HG03045 (cell line): ENCODE measurements at regions not wholly inside any gene's neighbourhood (a gene's known extent, or its start where the extent isn't known, plus 50 kb on each side); places are given as distances from the start of the nearest gene placed in this dataset.
"Not testable (repeated sequence)": the region's sequence is repeated elsewhere in the genome, so short reads cannot be mapped to it uniquely, and the experiment has no call there.

Experiments used
- ATAC-seq: cut with Tn5 transposase; IDR thresholded peaks from one replicate; pipeline ENCODE4 v1.9.1; 2021; ENCODE audit warnings: mild to moderate bottlenecking, moderate library complexity; ENCODE audit not compliant: unreplicated experiment

DNA sequence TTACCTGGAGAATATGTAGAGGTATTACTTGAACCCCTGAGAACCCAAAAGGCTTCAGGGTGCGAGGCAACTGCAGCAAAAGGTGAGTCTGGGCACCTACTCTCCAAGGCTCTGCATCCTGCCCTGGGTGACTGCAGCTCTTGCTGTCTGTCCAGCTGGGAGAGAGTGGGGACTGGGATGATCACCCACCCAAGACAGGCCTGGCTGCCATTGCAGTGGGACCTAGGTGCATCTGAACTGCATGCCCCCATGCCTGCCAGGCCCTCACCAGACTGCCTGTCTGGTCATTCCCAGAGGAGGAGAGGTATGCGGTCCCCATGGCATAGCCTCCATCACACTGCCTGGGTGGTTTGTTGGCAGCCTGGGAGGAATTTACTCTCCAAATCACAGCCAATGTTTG lies 563.9 kb downstream of the TFAP2A start:
- ATAC-seq, result no peak

GRCh38 chr6:9848094-9848493 lies 566.8 kb downstream of the TFAP2A start:
- ATAC-seq, result no peak

GRCh38 chr6:9841886-9842725 lies 572.8 kb downstream of the TFAP2A start:
- no peak for ATAC-seq

GRCh38 chr6:9834233-9834632 lies 580.6 kb downstream of the TFAP2A start:
- ATAC-seq, result no peak

DNA sequence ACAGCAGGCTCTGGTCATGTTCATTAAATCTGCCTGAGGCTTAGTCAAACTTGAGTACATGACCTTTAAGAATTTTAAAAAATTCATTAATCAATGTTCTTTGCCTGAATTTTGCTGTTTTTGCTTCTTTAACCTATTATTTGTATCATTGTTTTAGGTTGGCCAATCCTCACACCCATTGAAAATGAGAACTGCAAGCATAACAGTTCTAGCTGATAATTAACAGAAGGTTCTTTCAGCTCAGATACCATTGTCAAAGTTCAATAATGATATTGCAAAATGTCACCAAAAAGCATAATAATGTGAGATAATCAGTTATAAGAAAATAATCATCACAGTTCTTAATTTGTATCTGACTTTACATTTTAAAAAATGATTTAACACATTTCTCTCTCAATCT lies 583.1 kb downstream of the TFAP2A start:
- no peak for ATAC-seq

DNA sequence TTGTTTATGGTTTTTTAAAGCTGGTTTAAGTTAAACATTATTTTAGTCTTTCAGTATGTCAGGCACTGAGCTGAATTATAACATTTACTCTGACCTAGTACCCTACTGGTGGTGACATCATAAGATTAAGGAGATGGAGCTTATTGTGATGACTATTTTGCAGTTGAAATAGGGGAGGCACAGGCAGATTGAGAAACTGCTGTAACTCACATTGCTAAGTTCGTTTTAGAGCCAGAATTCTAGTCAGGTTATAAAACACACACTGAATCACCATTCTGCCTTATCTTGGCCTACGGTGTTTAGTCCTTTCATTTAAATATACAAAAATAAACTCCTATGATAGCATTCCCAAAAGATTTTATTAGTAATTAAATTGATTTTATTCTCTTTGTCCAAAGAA lies 584.1 kb downstream of the TFAP2A start:
- no peak for ATAC-seq

GRCh38 chr6:9825526-9825925 lies 589.3 kb downstream of the TFAP2A start:
- no peak for ATAC-seq

- ATAC-seq, result not testable (repeated sequence)
Observed at GRCh38 chr6:9810727-9811126, 604.1 kb downstream of the TFAP2A start.

DNA sequence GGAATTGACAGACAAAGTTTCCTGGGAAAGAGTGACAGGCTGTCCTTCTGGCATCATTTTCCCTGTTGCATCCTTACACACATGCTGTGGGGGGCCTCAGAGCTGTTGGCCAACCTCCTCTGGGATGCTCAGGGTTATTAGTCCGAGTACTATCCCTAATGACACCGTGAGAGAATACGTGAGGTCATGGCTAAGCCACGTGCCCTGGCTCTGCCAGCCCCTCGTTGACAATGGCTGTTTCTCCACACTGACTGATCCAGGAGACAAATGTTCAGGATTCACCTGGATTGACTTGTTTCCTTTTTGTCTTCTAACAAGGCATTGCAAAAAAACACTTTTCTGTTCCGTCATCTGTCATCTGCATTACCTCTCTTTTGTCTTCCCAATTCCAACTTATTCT lies 604.6 kb downstream of the TFAP2A start:
- no peak for ATAC-seq

DNA sequence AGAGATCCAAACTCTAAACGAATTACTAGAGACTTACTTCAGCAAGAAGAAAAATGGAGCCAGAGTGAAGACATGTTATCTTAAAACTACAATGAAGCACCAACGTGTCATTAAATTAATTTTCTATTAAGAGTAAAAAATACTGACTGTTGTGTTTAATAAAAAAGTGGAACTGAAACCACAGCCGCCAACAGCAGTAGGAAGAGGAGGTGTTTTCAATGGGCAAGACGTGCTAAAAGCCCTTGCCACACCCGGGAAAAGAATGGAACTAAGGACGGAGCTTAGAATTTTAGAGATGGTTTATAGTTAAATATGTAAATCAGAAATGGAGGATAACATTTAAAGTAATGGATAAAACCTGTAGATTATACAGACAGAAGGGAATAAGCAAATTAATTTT lies 608.7 kb downstream of the TFAP2A start:
- no peak for ATAC-seq

DNA sequence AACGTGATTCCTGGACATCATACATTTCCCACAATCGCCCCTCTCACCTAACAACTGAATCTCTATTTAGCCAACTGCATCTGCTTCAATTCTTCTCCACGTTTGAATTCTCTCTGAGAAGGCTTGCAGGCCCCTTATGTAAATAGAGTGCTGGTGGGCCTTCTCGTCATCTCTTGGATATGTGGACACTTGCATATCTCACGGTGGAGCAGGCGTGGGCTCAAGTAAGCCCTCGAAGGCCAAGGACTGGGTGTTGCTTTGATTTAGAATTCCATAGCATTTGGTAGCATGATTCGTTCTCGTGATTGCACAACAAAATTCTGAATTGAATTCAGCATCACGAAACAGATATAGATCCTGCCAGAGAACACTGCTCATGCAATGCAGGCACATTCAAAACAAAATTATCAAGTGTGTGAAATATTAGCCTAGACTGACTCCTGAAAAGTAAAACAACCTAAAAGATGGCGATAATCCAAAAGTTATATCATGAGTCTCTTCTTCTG lies 613.6 kb downstream of the TFAP2A start:
- no peak for ATAC-seq

DNA sequence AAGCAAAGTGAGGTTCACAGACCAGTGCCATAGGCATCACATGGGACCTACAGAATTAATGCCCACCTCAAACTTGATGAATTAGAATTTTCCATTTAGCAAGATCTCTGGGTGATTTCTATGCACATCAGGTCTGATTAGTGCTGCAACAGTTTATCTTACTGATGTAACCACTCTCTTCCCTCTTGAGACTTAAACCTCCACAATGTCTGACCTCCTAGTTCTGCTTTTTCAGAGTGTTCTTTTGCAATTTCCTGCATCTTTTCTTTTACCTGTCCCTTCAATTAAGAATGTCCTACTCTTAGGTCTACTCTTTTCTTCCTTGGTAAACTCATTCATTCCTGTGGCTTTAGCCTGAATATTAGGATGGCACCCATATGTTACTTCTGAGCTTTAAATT lies 615.3 kb downstream of the TFAP2A start:
- ATAC-seq, result no peak

GRCh38 chr6:9796827-9797226 lies 618.0 kb downstream of the TFAP2A start:
- ATAC-seq, result no peak

DNA sequence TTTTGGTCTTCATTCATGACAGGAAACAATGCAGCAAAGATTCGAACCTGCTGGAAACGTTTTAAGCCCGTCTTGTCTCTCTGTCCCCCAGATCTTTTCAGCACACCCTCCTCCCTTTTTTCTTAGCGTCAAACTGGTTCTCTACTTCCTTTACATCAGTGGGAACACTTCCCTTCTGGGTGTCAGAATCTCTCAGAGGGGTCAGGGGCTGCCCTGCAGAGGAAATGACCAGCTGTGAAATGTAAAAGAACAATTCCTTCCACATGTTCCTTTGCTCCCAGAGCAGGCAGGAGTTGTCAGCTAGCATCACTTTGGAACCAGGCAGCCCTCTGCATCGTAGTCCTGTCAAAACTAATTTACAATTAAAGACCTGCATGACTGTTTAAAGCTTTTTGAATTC lies 619.0 kb downstream of the TFAP2A start:
- no peak for ATAC-seq

DNA sequence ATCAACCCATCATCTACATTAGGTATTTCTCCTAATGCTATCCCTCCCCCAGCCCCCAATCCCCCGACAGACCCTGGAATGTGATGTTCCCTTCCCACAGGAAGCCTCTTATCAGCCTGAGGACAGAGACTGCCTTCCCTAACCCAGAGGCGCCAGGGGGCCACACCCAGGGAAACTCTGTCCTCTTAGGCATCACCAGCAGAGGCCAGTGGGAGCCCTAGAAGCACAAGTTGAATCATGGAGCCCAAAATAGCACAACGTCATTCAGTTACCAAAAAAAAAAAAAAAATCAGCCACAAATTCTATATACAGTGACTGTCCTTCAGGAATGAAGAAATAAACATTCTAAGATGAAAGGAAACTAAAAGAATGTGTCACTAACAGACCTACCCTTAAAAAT lies 625.7 kb downstream of the TFAP2A start:
- no peak for ATAC-seq

- ATAC-seq, result no peak
Observed at GRCh38 chr6:9784786-9785185, 630.1 kb downstream of the TFAP2A start.

DNA sequence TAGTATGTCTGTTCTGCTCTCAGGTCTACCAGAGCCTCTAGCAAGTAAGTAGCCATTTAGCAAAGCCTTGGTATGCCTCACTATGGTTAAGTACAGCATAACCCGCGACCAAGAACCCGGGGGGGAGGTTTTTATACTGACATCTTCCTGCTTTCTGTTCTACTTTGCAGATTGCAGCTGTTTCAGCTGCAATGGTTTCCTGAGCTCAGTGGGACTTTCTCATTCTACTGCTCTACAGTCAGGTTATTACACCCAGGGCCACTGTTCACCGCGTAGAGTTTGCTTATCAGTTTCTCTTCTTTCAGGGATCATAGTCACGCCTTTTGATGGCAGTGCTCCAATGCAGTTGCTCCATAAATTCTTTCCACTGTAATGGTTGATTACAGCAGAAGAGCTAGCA lies 631.3 kb downstream of the TFAP2A start:
- ATAC-seq, result no peak

DNA sequence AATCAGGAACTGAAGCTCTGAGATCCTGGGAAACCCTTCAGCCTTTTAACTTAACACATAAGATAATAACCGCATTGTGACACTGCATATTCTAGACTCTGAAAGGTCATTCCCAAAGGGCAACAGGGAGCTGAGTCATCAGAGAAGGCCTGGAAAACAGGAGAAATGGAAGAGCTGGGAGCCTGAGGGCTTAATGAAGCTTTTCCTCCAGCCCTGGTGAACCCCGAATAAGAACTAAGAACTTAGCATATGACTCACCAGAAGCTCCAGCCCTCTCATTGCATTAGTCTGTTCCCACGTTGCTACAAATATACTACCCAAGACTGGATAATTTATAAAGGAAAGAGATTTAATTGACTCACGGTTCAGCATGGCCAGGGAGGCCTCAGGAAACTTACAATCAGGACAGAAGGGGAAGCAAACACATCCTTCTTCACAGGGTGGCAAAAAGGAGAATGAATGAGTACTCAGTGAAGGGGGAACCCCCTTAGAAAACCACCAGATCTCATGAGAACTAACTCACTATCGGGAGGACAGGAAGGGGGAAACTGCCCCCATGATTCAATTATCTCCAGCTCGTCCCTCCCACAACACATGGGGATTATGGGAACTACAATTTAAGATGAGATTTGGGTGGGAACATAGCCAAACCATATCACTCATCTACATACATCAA lies 648.5 kb downstream of the TFAP2A start:
- no peak for ATAC-seq

DNA sequence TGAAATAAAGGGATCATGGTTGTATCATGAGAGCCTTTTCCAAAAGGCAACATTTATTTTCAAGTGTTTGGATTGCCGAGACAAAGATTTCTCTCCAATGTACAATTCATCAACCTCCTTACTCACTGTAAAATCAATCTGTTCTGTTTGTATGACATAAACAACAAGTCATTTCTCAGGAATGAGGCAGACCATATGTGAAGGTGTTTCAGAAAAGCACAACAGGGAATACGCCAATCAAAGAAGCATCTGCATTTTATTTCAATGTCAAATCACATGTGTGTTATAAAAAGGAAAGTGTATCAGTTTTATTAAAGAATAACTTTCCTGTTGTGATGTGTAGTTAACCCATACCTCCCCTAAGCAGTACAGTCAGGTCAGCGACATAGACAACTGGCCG lies 653.7 kb downstream of the TFAP2A start:
- ATAC-seq, result no peak

DNA sequence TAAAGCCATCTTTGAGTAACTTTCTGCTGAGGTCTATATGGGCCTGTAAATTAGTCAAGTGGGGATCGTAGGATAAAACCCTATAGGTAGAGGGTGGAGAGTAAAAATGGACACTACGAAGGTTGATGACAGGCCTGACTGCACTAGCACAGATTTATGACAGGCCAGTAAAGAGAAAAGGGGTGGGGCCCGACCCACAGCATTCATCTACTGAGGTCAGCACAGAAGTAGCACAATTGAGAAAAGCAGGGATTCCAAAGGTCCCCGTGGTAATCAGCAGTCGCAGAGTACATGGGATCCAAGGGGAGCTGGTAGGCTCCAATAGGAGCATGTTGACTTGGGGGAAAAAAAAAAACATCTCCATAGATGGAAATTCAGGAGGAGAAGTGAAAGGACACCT lies 660.4 kb downstream of the TFAP2A start:
- ATAC-seq, result no peak

GRCh38 chr6:9745966-9746365 lies 668.9 kb downstream of the TFAP2A start:
- ATAC-seq, result no peak

DNA sequence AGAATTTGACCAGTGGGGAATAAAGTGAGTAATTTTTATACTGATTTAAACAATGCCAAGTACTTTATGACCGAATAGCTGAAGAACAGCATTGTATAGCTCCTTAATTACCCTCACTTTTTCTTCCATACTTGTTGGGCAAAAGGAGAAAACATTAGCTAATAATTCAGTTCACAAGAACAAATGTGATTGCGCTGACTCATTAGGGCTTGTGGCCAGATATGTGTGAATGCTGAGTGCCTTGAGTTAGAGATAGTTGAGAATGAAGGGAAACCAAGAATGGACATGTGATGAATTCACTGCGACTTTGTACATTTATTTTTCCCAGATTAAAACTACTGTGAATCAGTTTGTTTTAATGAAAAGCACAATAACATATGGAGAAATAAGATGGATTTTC lies 669.4 kb downstream of the TFAP2A start:
- ATAC-seq, result no peak
